ENCODE measurements at regions not wholly inside any gene's neighbourhood (a gene's known extent, or its start where the extent isn't known, plus 50 kb on each side); places are given as distances from the start of the nearest gene placed in this dataset.

DNA sequence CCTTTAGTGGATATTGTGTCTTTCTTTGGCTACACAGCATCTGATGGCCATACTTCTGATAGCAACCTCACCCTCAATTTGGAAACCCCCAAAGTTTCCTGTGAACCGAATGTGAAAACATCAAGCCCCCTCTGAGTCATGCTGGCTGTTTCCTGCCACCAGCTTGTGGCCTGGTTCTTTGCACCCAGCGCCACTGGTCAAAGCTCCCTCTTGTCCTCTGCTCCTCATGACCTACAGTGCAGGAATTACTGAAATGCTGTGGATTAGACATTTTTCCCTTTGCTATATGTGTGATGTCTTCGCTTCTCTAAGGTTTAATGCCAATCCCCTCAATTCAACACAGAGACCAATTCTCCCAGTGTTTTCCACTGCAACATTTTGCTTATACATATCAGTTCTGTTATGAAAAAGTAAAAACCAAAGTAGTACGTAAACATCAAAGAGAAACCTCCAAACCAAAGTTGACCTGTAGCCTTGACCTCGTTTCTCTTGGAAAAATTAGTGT lies 224.0 kb upstream of the TENM3 start:
- TF ChIP-seq, protein P1, sequence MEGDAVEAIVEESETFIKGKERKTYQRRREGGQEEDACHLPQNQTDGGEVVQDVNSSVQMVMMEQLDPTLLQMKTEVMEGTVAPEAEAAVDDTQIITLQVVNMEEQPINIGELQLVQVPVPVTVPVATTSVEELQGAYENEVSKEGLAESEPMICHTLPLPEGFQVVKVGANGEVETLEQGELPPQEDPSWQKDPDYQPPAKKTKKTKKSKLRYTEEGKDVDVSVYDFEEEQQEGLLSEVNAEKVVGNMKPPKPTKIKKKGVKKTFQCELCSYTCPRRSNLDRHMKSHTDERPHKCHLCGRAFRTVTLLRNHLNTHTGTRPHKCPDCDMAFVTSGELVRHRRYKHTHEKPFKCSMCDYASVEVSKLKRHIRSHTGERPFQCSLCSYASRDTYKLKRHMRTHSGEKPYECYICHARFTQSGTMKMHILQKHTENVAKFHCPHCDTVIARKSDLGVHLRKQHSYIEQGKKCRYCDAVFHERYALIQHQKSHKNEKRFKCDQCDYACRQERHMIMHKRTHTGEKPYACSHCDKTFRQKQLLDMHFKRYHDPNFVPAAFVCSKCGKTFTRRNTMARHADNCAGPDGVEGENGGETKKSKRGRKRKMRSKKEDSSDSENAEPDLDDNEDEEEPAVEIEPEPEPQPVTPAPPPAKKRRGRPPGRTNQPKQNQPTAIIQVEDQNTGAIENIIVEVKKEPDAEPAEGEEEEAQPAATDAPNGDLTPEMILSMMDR (IDR thresholded peaks at IDR 0.05; ENCODE audit: low read depth, low read length), result no peak
- DNase-seq (ENCODE audit: extremely low read depth, low read depth), result no peak

DNA sequence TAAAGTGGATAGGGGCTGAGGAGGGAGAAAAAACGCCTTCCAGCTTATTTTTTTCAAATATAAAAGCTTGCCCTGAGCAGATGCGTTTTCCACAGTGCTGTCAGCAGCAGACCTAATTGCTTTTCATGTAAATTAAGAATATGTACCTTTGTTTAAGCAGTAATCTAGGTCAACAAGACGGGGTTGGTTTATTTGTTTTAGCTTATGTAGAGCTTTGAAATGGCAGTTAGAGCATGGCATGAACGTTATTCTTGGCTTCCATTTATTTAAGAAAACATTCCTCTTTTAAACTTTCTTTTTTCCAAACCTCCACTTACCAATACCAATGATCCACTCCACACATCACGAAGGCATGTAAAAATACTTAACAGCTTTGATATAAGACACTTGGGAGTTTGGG lies 220.3 kb upstream of the TENM3 start:
- TF ChIP-seq, protein P1 (IDR thresholded peaks at IDR 0.05; ENCODE audit: low read depth, low read length), result no peak
- DNase-seq (ENCODE audit: extremely low read depth, low read depth), result no peak

DNA sequence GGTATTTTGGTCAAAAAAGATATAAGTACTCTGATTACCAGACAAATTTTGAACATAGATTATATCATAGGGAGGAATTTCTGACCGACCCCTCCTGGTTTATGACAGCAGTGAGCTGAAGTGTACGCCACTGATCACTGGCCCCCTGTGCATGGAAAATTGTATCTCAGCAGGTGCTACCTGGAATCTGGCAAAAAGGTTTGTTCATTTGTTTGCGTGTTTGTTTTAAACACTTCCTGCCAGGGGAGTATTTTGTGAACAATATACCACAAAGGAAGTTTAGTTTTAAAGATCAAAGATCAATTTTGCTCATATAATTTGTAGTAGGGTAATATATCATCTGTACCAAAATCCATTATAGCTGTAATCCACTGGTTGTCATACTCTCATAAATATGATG lies 219.7 kb upstream of the TENM3 start:
- DNase-seq (ENCODE audit: extremely low read depth, low read depth), result no peak
- TF ChIP-seq, protein P1 (IDR thresholded peaks at IDR 0.05; ENCODE audit: low read depth, low read length), result no peak

- no peak for DNase-seq (ENCODE audit: extremely low read depth, low read depth)
- TF ChIP-seq, protein P1 (IDR thresholded peaks at IDR 0.05; ENCODE audit: low read depth, low read length), result no peak
Measured at GRCh38 chr4:182042945-182043344, 200.3 kb upstream of the TENM3 start.

GRCh38 chr4:182048871-182049270 lies 194.3 kb upstream of the TENM3 start:
- no peak for DNase-seq (ENCODE audit: extremely low read depth, low read depth)
- TF ChIP-seq, protein P1 (IDR thresholded peaks at IDR 0.05; ENCODE audit: low read depth, low read length), result no peak

DNA sequence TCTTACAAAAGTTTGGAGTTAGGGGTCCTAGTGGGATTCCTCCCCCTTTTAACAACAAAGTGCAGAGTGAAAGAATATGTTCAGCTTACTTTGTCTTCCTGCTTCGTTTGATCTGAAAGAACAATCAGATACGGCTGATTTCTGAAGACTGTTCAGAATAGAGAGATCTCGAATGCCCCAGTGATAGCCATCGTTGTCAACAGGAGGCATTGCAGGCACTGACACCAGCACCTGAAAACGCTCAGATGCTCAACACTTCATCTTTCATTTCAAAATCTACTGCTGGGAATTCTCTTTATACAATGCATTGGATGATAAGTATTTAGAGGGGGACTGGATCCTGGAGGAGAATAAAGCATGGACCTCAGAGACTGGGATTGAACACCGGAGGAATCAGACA lies 186.3 kb upstream of the TENM3 start:
- TF ChIP-seq, protein P1 (IDR thresholded peaks at IDR 0.05; ENCODE audit: low read depth, low read length), result no peak
- no peak for DNase-seq (ENCODE audit: extremely low read depth, low read depth)

DNA sequence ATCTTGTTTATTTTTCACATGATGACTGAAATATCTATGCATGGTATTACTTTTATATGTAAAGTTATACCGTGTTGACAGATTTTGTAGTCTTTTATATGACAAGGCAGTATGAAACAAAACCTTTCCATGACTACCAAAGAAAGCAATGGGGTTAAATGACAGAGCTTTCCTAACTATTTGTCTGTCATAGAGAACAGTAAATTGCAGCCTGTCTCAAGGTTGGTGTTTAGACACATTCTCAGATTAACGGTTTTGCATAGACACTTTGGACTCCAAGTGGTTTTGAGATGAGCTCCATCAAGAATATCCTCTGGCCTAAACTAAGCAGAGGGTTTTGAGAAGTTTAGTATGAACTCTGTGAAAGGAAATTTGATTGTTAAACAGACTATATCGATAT lies 180.7 kb upstream of the TENM3 start:
- DNase-seq (ENCODE audit: extremely low read depth, low read depth), result no peak
- TF ChIP-seq, protein P1 (IDR thresholded peaks at IDR 0.05; ENCODE audit: low read depth, low read length), result no peak
